Cardiac fibroblast (primary cell): ENCODE measurements at regions not wholly inside any gene's neighbourhood (a gene's known extent, or its start where the extent isn't known, plus 50 kb on each side); places are given as distances from the start of the nearest gene placed in this dataset.

ENCODE experiments used
- DNase-seq, 2 donors: peaks; one replicate each; pipeline versions ENCODE4 v3.0.0 to v3.0.0-alpha.2; 2010; ENCODE audit warnings: low read depth in 2 of 2
- H3K4me3 ChIP-seq, 2 donors: replicated peaks in 1 of 2; 1 replicate in 1 of 2; 2 replicates in 1 of 2; pipeline ENCODE4 v1.5.1; 2011; ENCODE audit warnings: low read depth in 2 of 2, low read length in 2 of 2, mild to moderate bottlenecking in 2 of 2, moderate library complexity in 1 of 2
- TF ChIP-seq, protein P1 (sequence below): IDR thresholded peaks from one replicate; pipeline ENCODE4 v1.5.1; 2011; ENCODE audit warnings: low read depth, mild to moderate bottlenecking, low read length, inconsistent platforms

DNA sequence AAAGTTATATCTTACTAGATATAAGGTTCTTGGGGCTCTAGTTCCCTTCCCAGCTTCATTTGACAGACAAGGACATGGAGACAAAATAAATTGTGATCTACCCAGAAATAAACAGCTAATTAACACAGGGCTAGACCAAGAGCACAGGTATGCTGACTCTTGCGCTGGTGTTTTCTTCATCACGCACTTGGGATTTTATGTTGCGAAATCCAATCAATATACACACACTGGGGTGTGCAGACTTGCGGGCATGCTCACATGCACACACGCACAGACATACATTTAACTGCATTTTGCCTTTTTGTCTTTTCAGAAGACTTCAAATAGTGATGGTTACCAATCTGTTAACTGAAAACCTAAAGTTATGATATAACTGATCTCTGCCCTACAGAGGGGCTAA, 91.2 kb downstream of the LRATD1 start:
- DNase-seq, result no peak
- no peak overlapping the region for H3K4me3 ChIP-seq
- TF ChIP-seq, protein P1, sequence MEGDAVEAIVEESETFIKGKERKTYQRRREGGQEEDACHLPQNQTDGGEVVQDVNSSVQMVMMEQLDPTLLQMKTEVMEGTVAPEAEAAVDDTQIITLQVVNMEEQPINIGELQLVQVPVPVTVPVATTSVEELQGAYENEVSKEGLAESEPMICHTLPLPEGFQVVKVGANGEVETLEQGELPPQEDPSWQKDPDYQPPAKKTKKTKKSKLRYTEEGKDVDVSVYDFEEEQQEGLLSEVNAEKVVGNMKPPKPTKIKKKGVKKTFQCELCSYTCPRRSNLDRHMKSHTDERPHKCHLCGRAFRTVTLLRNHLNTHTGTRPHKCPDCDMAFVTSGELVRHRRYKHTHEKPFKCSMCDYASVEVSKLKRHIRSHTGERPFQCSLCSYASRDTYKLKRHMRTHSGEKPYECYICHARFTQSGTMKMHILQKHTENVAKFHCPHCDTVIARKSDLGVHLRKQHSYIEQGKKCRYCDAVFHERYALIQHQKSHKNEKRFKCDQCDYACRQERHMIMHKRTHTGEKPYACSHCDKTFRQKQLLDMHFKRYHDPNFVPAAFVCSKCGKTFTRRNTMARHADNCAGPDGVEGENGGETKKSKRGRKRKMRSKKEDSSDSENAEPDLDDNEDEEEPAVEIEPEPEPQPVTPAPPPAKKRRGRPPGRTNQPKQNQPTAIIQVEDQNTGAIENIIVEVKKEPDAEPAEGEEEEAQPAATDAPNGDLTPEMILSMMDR, result no peak

DNA sequence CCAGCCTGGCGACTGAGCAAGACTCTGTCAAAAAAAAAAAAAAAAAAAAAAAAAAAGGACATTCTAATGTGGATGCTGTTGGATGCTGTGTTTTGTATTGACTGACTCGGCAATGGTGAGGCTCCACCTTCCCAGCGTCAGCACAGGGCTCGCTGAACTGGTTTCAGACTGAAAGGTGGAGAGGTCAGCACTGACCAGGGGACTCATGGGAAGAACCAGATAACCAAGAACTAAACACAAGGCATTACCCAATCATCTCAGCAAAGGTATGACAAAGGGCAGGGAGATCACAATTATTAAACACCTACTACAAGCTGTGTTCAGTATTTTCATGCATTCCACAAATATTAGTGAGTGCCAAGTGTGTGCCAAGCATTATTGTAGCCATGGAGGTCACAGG, 103.2 kb downstream of the LRATD1 start:
- TF ChIP-seq, protein P1, result no peak
- no peak overlapping the region for H3K4me3 ChIP-seq
- no peak for DNase-seq

DNA sequence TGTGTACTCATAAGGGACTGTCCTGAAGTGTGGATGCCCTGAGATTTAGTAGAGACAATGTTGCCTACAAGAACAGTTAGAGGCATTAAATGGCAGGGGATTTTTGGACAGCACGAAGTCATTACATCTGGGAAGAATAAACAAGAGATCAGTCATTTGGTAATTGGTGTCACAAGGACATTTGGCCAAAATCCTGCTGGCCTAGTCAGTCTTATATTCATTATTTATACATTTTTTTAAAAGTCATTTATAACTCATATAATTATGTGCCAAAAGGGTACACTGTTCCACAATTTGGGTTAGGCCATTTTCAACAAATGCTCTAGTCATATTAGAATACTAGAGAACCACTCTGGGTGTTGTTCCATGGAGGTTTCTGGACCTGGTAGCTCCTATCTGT, 104.7 kb downstream of the LRATD1 start:
- H3K4me3 ChIP-seq, result no peak overlapping the region
- DNase-seq, result no peak
- TF ChIP-seq, protein P1, result no peak

DNA sequence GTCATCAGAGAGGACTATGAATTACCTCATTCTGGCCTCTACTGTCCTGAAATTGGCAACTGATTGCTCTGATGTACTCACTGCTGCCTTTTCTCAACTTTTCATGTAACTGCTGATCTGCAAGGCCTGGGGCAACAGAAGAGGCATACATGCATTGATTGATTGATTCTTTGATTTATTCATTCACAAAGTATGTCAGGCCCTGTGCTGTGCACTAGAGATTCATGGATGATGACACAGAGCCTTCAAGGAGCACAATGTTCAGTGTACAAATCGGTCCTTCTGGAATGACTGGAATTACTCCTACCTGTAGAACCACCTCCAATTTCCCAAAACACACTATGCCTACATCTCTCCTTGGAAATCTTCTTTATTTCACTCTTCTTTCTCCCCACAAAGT, 111.3 kb downstream of the LRATD1 start:
- H3K4me3 ChIP-seq, result no peak overlapping the region
- no peak for DNase-seq
- TF ChIP-seq, protein P1, result no peak

DNA sequence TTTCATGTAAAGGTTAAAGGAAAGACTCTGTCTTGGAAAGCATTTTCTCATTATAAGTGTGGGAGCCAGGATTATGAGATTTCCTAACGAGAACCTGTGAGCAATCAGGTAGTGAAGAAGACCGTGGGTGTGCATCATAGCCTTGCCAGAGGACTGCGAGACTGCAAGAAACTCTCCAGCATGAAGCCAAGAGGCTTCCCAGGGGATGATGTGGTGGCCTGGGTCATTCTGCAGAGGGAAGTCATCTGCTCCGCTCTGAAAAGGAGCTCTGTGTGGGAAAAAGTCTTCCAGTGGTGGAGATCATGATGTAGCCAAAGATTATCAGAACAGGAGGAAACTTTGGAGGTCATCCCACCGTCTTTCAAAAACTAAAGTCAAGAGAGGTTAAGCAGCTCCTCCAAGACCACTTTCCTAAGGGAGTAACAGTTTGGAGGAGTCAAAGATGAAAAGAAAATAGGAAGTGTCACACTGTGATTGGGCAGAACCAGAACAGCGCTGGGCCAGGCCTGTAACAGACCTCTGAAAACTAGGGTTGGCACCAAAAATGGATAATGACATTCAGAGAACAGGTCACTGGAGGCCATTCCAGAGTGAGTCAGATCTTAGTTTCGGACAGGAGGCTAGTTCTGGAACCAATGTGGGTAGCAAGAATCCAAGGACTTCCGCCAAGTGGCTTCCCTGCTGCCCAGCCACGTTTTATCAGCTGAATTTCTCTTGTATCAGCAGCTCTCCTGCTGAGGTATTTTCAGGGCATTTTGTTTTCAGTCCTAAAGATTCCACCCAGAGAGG, 113.0 kb downstream of the LRATD1 start:
- H3K4me3 ChIP-seq, result no peak overlapping the region
- TF ChIP-seq, protein P1, result no peak
- no peak for DNase-seq

DNA sequence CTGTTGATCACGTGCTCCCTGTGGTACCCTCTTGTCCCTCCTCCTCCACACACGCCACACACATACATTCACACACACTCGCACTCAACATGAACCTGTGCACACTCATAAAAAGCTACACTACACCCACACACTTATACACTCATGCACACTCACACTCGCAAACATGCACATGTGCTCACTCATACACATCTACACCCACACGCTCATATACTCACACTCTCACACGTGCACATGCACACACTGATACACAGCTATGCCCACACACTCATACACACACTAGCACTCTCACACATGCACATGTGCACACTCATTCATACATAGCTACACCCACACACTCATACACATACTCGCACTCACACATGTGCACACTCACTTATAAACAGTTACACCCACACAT, 113.6 kb downstream of the LRATD1 start:
- H3K4me3 ChIP-seq, result no peak overlapping the region
- TF ChIP-seq, protein P1, result no peak
- DNase-seq, result no peak

DNA sequence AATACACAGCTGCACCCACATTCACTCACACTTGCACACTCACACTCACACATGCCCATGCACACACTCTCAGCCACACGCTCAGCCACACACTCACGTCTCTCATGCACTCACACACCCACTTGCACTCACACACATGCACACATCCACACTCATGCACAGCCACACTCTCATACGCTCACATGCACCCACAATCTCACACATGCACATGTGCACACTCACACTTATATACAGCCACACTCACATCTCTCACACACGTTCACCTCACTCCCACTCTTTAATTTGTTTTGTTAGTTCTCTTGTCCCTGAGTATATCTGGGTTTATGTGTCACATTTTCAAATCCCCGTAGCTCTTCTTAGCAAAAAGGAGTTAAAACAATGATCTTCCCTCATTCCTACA, 114.9 kb downstream of the LRATD1 start:
- H3K4me3 ChIP-seq, result no peak overlapping the region
- DNase-seq, result no peak
- TF ChIP-seq, protein P1, result no peak
